H9 (cell line): ENCODE measurements at regions not wholly inside any gene's neighbourhood (a gene's known extent, or its start where the extent isn't known, plus 50 kb on each side); places are given as distances from the start of the nearest gene placed in this dataset.

Experiments
- DNase-seq: peaks from one replicate; pipeline ENCODE4 v3.0.0-alpha.2; 2017
- H2AFZ ChIP-seq: one replicate; pipeline ENCODE4 v1.6.1; 2013; ENCODE audit warnings: mild to moderate bottlenecking, low read length, control low read depth, moderate library complexity
- H2AK5ac ChIP-seq: 2 replicates; pipeline ENCODE4 v1.6.1; 2013; ENCODE audit warnings: low read length, control low read depth, mixed read lengths; ENCODE audit not compliant: insufficient read length
- H2BK120ac ChIP-seq: one replicate; pipeline ENCODE4 v1.6.1; 2013; ENCODE audit warnings: low read depth, mild to moderate bottlenecking, low read length, control low read depth, inconsistent platforms; ENCODE audit not compliant: poor library complexity, severe bottlenecking
- H2BK12ac ChIP-seq: 2 replicates; pipeline ENCODE4 v1.6.1; 2013; ENCODE audit warnings: low read length, control low read depth, mixed read lengths, low read depth; ENCODE audit not compliant: insufficient read length
- H2BK15ac ChIP-seq: 2 replicates; pipeline ENCODE4 v1.6.1; 2013; ENCODE audit warnings: low read depth, low read length, control low read depth
- H2BK20ac ChIP-seq: one replicate; pipeline ENCODE4 v1.6.1; 2013; ENCODE audit warnings: low read depth, mild to moderate bottlenecking, low read length, control low read depth, inconsistent platforms; ENCODE audit not compliant: poor library complexity, severe bottlenecking
- H2BK5ac ChIP-seq: 2 replicates; pipeline ENCODE4 v1.6.1; 2013; ENCODE audit warnings: low read length, control low read depth, mixed read lengths; ENCODE audit not compliant: insufficient read length
- H3K14ac ChIP-seq: 2 replicates; pipeline ENCODE4 v1.6.1; 2013; ENCODE audit warnings: low read length, control low read depth; ENCODE audit not compliant: insufficient read depth
- H3K18ac ChIP-seq: 2 replicates; pipeline ENCODE4 v1.6.1; 2013; ENCODE audit warnings: low read depth, mild to moderate bottlenecking, mixed read lengths, low read length, control low read depth; ENCODE audit not compliant: insufficient read length
- H3K23ac ChIP-seq: 2 replicates; pipeline ENCODE4 v1.6.1; 2013; ENCODE audit warnings: low read length, control low read depth, mixed read lengths, low read depth; ENCODE audit not compliant: insufficient read length
- H3K23me2 ChIP-seq: 2 replicates; pipeline ENCODE4 v1.6.1; 2013; ENCODE audit warnings: low read depth, mild to moderate bottlenecking, mixed read lengths, low read length, control low read depth; ENCODE audit not compliant: insufficient read length, poor library complexity, severe bottlenecking
- H3K27ac ChIP-seq: 2 replicates; pipeline ENCODE4 v1.5.1; 2013; ENCODE audit warnings: low read length, control low read depth, mixed read lengths, low read depth; ENCODE audit not compliant: insufficient read length
- H3K27me3 ChIP-seq: 2 replicates; pipeline ENCODE4 v1.6.1; 2013; ENCODE audit warnings: low read length, control low read depth, inconsistent platforms; ENCODE audit not compliant: insufficient read depth
- H3K4ac ChIP-seq: 2 replicates; pipeline ENCODE4 v1.6.1; 2013; ENCODE audit warnings: low read depth, mild to moderate bottlenecking, control low read depth, inconsistent platforms, low read length, moderate library complexity
- H3K4me1 ChIP-seq: 2 replicates; pipeline ENCODE4 v1.6.1; 2013; ENCODE audit warnings: low read length, control low read depth, inconsistent platforms; ENCODE audit not compliant: insufficient read depth
- H3K4me2 ChIP-seq: 2 replicates; pipeline ENCODE4 v1.6.1; 2013; ENCODE audit warnings: low read length, control low read depth, mixed read lengths; ENCODE audit not compliant: insufficient read length, insufficient read depth
- H3K56ac ChIP-seq: 2 replicates; pipeline ENCODE4 v1.6.1; 2013; ENCODE audit warnings: low read depth, mild to moderate bottlenecking, mixed read lengths, low read length, control low read depth; ENCODE audit not compliant: insufficient read length
- H3K79me1 ChIP-seq: 2 replicates; pipeline ENCODE4 v1.6.1; 2013; ENCODE audit warnings: low read depth, mild to moderate bottlenecking, moderate library complexity, low read length, control low read depth, inconsistent platforms; ENCODE audit not compliant: insufficient read depth, poor library complexity, severe bottlenecking
- H3K79me2 ChIP-seq: 2 replicates; pipeline ENCODE4 v1.6.1; 2013; ENCODE audit warnings: low read length, control low read depth, inconsistent platforms; ENCODE audit not compliant: insufficient read depth
- H3K9ac ChIP-seq: 2 replicates; pipeline ENCODE4 v1.6.1; 2013; ENCODE audit warnings: low read length, control low read depth, mixed read lengths; ENCODE audit not compliant: insufficient read length; ENCODE audit errors: extremely low read depth
- H3K9me3 ChIP-seq: one replicate; pipeline ENCODE4 v1.6.1; 2013; ENCODE audit warnings: low read depth, low read length, inconsistent platforms; ENCODE audit not compliant: control insufficient read depth
- H3T11ph ChIP-seq: one replicate; pipeline ENCODE4 v1.6.1; 2013; ENCODE audit warnings: mild to moderate bottlenecking, low read length, control low read depth, inconsistent platforms
- H4K20me1 ChIP-seq: one replicate; pipeline ENCODE4 v1.6.1; 2013; ENCODE audit not compliant: control insufficient read depth, insufficient read length, insufficient read depth
- H4K5ac ChIP-seq: 2 replicates; pipeline ENCODE4 v1.6.1; 2013; ENCODE audit warnings: low read depth, mild to moderate bottlenecking, mixed read lengths, low read length, control low read depth; ENCODE audit not compliant: insufficient read length
- H4K8ac ChIP-seq: replicated peaks from 2 replicates; pipeline ENCODE4 v1.6.1; 2013; ENCODE audit warnings: low read length, control low read depth, mixed read lengths, low read depth; ENCODE audit not compliant: insufficient read length
- H4K91ac ChIP-seq: 2 replicates; pipeline ENCODE4 v1.6.1; 2013; ENCODE audit warnings: low read depth, mild to moderate bottlenecking, moderate library complexity, mixed read lengths, low read length, control low read depth; ENCODE audit not compliant: insufficient read length
- H3K27ac Mint-ChIP-seq, 3 experiments: 2 replicates in 2 of 3; 3 replicates in 1 of 3; pipeline ENCODE4 v1.8.0; 2020 to 2021; ENCODE audit warnings: mixed read lengths in 3 of 3, mild to moderate bottlenecking in 1 of 3, moderate library complexity in 1 of 3
- H3K27me3 Mint-ChIP-seq: 2 replicates; pipeline ENCODE4 v1.8.0; 2021; ENCODE audit warnings: low read depth, mild to moderate bottlenecking, moderate library complexity, mixed read lengths
- H3K36me3 Mint-ChIP-seq, 3 experiments: 2 replicates in 2 of 3; 3 replicates in 1 of 3; pipeline ENCODE4 v1.8.0; 2020 to 2021; ENCODE audit warnings: low read depth in 3 of 3, mixed read lengths in 3 of 3; ENCODE audit not compliant: insufficient read depth in 1 of 3
- H3K4me1 Mint-ChIP-seq, 2 experiments: 2 replicates each; pipeline ENCODE4 v1.8.0; 2020; ENCODE audit warnings: mixed read lengths in 2 of 2
- H3K4me3 Mint-ChIP-seq, 2 experiments: 2 replicates in 1 of 2; 3 replicates in 1 of 2; pipeline ENCODE4 v1.8.0; 2020 to 2021; ENCODE audit warnings: mild to moderate bottlenecking in 2 of 2, mixed read lengths in 2 of 2, moderate library complexity in 1 of 2
- H3K9me3 Mint-ChIP-seq, 2 experiments: 2 replicates in 1 of 2; 3 replicates in 1 of 2; pipeline ENCODE4 v1.8.0; 2020; ENCODE audit warnings: mild to moderate bottlenecking in 2 of 2, mixed read lengths in 2 of 2, moderate library complexity in 1 of 2
- CTCF ChIP-seq: fragments of 200-600 bp; sonication (generic); conservative IDR thresholded peaks from 3 replicates; pipeline ENCODE4 v1.8.0; 2021; ENCODE audit warnings: antibody characterized with exemption, mild to moderate bottlenecking
- WGBS: extraction: QIAGEN DNeasy Blood & Tissue Kit; methylation state at CpG from one replicate; pipeline ENCODE4 v1.1.7; 2013; ENCODE audit warnings: missing lambda C conversion rate, low lambda C conversion rate, mixed read lengths; ENCODE audit not compliant: insufficient read length; ENCODE audit errors: extremely low coverage; 5-methylcytosine and 5-hydroxymethylcytosine counted together

GRCh38 chr14:84343656-84344055 lies 1186.3 kb upstream of the FLRT2 start:
- no peaks in the 10 kb centered on the region for H3K79me1 ChIP-seq
- H3K4me3 Mint-ChIP-seq, result no peak overlapping the region
- H3K27ac ChIP-seq, result no peak overlapping the region
- H2BK15ac ChIP-seq, result no peak overlapping the region
- no peak overlapping the region for H3K14ac ChIP-seq
- H4K91ac ChIP-seq, result no peak overlapping the region
- H3K27ac Mint-ChIP-seq, result no peak overlapping the region
- H3K23me2 ChIP-seq, result no peaks in the 10 kb centered on the region
- no peak overlapping the region for H3K9ac ChIP-seq
- no peak overlapping the region for H3K23ac ChIP-seq
- H2BK12ac ChIP-seq, result no peak overlapping the region
- peaks cover 0 to 7% (median 0%) of the 10 kb centered on the region in 3 experiments; a peak in 3 of 7 replicates for H3K36me3 Mint-ChIP-seq
- peaks cover 0 to 5% of the 10 kb centered on the region in 2 experiments; a peak in 1 of 4 replicates for H3K4me1 Mint-ChIP-seq
- H4K5ac ChIP-seq, result no peak overlapping the region
- no peak for DNase-seq
- no peaks in the 10 kb centered on the region for H3K4me1 ChIP-seq
- no peak overlapping the region for H2AFZ ChIP-seq
- no peaks in the 10 kb centered on the region for H3K9me3 ChIP-seq
- no peak overlapping the region for H2BK20ac ChIP-seq
- no peaks in the 10 kb centered on the region for H4K20me1 ChIP-seq
- H3K18ac ChIP-seq, result no peak overlapping the region
- WGBS, result no CpG with 5 or more reads among the region's 3 CpGs
- H3K9me3 Mint-ChIP-seq, result no peaks in the 10 kb centered on the region; a peak in 4 of 5 replicates
- no peak overlapping the region for H2AK5ac ChIP-seq
- no peak overlapping the region for H3K4me2 ChIP-seq
- no peak overlapping the region for H3K4ac ChIP-seq
- H4K8ac ChIP-seq, result no peak overlapping the region
- H2BK120ac ChIP-seq, result no peak overlapping the region
- H3T11ph ChIP-seq, result no peak overlapping the region
- no peak for TF ChIP-seq CTCF
- H3K27me3 Mint-ChIP-seq, result no peaks in the 10 kb centered on the region
- H2BK5ac ChIP-seq, result no peak overlapping the region
- no peak overlapping the region for H3K56ac ChIP-seq
- H3K79me2 ChIP-seq, result no peaks in the 10 kb centered on the region
- no peaks in the 10 kb centered on the region for H3K27me3 ChIP-seq
